G401 (cell line): ENCODE measurements at regions not wholly inside any gene's neighbourhood (a gene's known extent, or its start where the extent isn't known, plus 50 kb on each side); places are given as distances from the start of the nearest gene placed in this dataset.
A peak's percentile ranks its signal among the peaks of the same experiment; 100 is the strongest.
"Not testable (repeated sequence)": the region's sequence is repeated elsewhere in the genome, so short reads cannot be mapped to it uniquely, and the experiment has no call there.

Experiments
- DNase-seq: peaks from one replicate; pipeline ENCODE4 v3.0.0-alpha.2; 2015; ENCODE audit warnings: low spot score
- in situ Hi-C: cut with HindIII; loops from 2 replicates; pipeline ENCODE4 v1.10.0; 2016; ENCODE audit warnings: low sequenced_read_pairs, mixed read lengths

- in situ Hi-C loops, DNase-seq: not testable (repeated sequence)
Observed at GRCh38 chr1:234785471-234785919, 175.5 kb upstream of the IRF2BP2 start.

GRCh38 chr1:234784108-234784507 is 174.1 kb upstream of the IRF2BP2 start:
- in situ Hi-C loops, DNase-seq: not testable (repeated sequence)

- in situ Hi-C loops = no loop called here
- peak; percentile 28 for DNase-seq
Observed at GRCh38 chr1:234782791-234783190, 172.8 kb upstream of the IRF2BP2 start.

GRCh38 chr1:234782105-234782751 is 172.2 kb upstream of the IRF2BP2 start:
- in situ Hi-C loops = no loop called here
- peak; percentile 19 for DNase-seq

DNA sequence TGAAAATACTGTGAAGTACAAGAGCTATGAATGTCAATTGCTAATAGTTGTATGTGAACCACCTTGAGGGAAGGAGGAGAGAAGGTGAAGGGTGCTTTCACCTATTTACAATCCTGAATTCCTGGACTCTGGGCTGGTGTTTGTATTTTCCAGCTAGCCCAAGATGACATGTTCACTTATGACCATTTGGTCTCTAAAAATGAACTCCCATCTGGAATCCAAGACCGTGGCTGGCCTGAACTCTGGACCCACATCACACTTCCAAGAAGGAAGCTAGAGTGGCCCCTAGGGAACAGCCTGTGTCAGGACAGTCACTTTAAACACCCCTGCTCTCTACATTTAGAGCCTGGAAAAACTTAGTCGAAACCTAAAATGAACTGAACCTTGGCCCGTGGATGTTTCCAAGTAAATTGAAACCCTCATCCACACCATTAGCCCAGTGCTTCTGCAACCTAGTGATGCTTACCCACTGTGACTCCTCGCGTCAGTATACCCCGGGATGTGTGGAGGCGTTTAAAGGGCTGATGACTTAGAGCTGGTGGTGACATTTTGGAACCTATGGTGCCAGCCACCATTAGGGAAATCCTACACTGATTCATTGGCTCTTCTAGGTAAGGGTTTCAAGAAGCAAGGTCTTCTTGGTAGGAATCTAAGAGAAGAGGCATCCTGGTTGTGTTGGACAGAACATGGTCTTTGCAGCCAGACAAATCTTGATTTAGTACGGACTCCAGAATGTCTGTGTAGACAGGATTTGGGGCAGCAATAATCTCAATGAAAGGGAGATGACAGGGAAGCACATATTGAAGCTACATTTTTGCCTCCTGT is 171.5 kb upstream of the IRF2BP2 start:
- DNase-seq = peak; percentile 12
- in situ Hi-C loops = no loop called here

GRCh38 chr1:234780531-234781162 is 170.7 kb upstream of the IRF2BP2 start:
- no peak for DNase-seq
- in situ Hi-C loops = no loop called here

GRCh38 chr1:234780112-234780511 is 170.1 kb upstream of the IRF2BP2 start:
- no peak for DNase-seq
- in situ Hi-C loops = no loop called here

GRCh38 chr1:234779600-234779999 is 169.6 kb upstream of the IRF2BP2 start:
- in situ Hi-C loops, DNase-seq: not testable (repeated sequence)

GRCh38 chr1:234779160-234779538 is 169.2 kb upstream of the IRF2BP2 start:
- no peak for DNase-seq
- in situ Hi-C loops = no loop called here

GRCh38 chr1:234778221-234779159 is 168.5 kb upstream of the IRF2BP2 start:
- in situ Hi-C loops = no loop called here
- DNase-seq = no peak

DNA sequence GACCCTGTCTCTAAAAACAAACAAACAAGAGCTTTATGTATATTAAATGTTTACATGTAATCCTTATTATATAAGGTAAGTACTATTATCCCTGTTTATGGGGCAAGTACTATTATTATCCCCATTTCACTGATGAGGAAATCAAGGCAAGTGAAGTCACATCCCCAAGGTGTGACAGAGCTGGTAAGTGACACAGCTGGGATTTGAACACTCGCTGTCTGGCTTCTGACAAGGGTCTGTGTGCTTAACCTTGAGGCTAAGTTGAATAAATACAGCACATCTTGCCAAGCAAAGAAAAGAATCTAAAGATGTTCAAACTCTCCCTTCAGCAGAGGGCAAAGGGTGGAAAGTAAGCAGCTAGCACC is 167.9 kb upstream of the IRF2BP2 start:
- in situ Hi-C loops = no loop called here

DNA sequence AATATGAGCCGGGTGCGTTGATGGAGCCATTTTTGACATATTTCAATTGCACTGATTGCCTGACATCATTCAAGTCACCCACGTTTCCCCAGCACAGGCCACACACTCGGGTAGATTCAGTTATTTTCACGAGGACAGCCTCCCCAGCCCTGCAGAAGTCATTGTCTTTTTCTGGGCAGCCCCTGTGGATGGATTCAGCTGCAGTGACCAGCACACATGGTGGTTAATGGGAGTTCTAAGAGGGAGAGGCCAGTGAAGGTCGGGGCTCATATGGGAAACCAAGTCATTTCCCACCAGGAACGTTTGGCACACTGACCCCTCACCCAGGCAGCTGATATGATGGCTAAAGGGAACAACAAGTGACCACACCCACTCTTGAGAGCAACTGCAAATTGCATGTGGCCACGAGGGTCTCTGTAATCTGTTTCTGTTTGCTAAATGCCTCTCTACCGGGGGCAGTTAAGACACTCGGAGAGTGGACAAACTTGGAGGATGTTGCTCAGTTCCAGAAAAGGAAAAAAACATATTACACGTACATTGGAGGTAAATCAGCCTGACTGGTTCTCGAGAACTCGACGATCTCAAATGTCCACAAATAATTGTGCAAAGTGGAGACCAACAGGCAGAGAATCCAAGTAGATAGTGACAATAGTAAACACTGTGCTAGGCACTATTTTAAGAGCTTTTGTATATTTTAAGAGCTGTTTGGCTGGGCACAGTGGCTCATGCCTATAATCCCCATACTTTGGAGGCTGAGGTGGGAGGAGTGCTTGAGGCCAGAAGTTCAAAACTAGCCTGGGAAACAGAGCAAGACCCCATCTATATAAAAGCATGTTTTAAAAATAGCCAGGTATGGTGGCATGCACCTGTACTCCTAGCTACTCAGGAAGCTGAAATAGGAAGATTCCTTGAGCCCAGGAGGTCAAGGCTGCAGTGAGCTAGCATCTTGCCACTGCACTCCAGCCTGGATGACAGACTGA is 167.2 kb upstream of the IRF2BP2 start:
- DNase-seq = no peak
- in situ Hi-C loops = no loop called here

More for the DNA sequence above, 167.9 kb upstream of the IRF2BP2 start:
- no peak for DNase-seq

DNA sequence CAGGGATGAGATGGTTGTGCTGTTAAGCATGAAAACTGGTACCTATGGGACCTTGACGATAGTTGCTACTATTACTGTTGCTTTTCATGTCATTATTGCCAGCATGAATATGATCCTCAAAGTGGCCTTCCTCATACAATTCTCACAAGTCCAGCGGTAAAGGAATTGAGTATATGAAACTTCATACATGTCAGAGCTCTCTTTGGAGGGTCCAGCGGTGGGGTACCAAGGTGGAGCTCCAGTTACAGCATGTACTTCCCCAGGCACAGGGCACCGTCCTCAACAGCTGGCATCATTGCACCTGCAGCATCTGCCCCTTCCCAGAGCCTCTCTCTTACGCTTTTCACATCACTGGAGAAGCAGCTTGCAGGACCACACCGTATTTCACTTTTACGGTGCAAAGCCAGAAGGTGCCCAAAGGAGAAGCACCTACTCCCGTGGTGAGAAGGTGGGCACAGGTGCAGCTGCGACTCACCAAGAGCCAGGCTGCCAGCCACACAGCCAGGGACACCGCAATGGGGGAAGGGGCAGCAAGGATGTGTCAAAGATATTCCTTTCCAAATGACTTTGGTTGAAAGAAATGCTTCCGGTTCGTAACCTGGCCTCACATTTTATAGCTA is 166.4 kb upstream of the IRF2BP2 start:
- in situ Hi-C loops = no loop called here
- no peak for DNase-seq

DNA sequence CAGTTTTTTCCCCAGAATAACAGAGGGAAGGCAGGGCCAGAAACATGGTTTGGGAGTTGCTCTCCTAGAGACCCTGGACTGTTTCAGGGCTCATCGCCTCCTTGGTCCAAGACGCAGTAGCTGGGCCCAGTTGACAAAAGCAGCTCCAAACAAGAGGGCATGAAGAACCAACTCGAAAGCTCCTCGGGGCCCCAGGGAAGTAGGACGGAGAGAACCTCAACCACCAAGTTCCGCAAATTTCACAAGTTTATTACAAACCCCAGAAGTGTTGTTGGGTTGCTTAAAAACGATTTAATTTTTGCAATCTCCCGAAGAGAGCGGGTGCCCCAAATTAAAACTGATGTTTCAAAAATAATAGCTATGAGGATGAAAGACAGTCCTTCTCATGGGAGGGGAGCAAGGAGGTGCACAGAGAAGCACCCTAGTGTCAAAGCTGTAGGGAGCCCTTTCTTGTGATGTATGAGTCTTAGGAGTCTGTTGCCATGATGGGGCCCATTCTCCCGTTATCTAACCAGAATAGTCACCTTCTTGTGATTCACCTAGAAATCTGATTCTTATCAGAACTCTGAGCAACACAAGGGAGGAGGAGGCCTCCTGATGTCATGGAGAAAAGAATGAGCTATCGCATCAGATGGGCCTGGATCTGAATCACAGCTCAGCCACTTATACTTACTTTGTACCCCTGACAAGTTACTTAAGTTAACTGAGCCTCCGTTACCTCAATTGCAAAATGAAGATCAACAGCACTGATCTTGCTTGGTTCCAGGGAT is 165.7 kb upstream of the IRF2BP2 start:
- no peak for DNase-seq
- in situ Hi-C loops = no loop called here

DNA sequence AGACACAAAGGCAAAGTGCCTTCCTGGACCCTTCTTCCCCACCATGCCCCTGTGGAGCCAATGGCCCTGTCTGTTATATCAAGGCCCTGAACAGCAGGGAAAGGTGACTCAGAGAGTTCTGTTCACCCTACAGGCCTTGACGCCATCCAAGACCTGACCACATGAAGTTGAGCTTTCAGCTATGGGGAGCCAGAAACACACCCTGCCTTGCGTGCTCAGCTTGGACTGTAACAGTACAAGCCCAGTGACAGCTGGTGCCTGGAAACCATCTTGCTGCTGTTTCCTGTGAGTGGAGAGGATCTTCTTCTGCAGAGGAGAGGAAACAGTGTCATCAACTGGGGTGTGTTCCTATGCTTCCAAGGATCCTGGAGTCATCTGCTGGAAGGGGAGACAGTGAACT is 165.0 kb upstream of the IRF2BP2 start:
- no peak for DNase-seq
- in situ Hi-C loops = no loop called here

DNA sequence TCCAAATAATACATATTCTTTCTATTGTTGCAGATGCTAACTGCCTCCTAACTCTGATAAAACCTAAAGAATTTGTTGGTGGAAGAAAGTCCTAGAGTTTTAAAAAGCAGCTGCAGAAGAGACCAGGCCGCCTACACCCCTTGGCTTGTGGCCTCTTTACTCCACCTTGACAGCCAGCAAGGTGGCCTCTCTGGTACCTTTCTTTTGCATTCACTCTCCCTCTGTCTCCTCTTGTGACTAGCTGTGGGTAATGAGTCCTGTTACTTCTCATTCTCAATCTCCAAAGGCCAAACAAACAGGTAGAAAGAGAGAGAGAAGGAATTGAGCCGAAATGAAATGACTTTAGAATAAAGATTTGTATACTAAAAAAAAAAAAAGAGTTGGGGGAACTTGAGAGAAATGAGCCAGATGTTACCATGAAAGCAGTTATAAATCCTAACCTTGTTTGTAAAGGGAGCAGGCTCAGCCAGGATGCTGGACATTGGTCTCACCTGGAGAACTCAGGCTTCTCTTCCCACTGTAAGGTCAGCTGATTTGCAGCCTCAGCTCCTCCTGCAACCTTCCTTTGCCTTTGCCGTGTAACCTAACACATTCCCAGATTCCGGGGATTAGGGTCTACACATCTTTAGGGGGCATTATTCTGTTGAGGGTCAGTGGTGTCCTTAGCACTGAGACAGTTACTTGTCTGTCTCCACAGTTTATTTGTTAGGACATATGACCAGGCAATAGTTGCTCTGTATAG is 164.1 kb upstream of the IRF2BP2 start:
- in situ Hi-C loops = no loop called here
- DNase-seq = no peak
